Lung (tissue), 11 donors: ENCODE measurements at regions not wholly inside any gene's neighbourhood (a gene's known extent, or its start where the extent isn't known, plus 50 kb on each side); places are given as distances from the start of the nearest gene placed in this dataset.

Experiments
- ATAC-seq: fragments of 200-7000 bp; cut with Tn5 transposase; one replicate; pipeline ENCODE4 v1.9.1; 2020; ENCODE audit warnings: moderate number of reproducible peaks; ENCODE audit not compliant: insufficient read depth, low FRiP score
- DNase-seq, 3 donors: peaks; one replicate each; pipeline ENCODE4 v3.0.0-alpha.2; 2013 to 2017
- H3K27ac ChIP-seq, 2 donors: one replicate each; pipeline ENCODE4 v1.5.1; 2013; ENCODE audit warnings: mild to moderate bottlenecking in 2 of 2, moderate library complexity in 2 of 2, control low read depth in 1 of 2, inconsistent platforms in 1 of 2, low read depth in 1 of 2, low read length in 1 of 2
- H3K27me3 ChIP-seq, 3 donors: one replicate each; pipeline ENCODE4 v1.5.1; 2013; ENCODE audit warnings: low read length in 2 of 3; ENCODE audit not compliant: control insufficient read depth in 3 of 3, insufficient read depth in 3 of 3
- H3K36me3 ChIP-seq, 4 donors: one replicate each; pipeline ENCODE4 v1.5.1; 2013; ENCODE audit warnings: low read length in 4 of 4, mild to moderate bottlenecking in 1 of 4, moderate library complexity in 1 of 4; ENCODE audit not compliant: control insufficient read depth in 4 of 4, insufficient read depth in 4 of 4
- H3K4me1 ChIP-seq, 5 donors: one replicate each; pipeline ENCODE4 v1.5.1; 2013; ENCODE audit warnings: low read length in 5 of 5, mild to moderate bottlenecking in 2 of 5, moderate library complexity in 1 of 5; ENCODE audit not compliant: control insufficient read depth in 5 of 5, insufficient read depth in 5 of 5
- H3K4me3 ChIP-seq: one replicate; pipeline ENCODE4 v1.5.1; 2013; ENCODE audit warnings: mild to moderate bottlenecking, control low read depth, moderate library complexity
- H3K9ac ChIP-seq, 2 donors: one replicate each; pipeline ENCODE4 v1.5.1; 2013; ENCODE audit warnings: low read length in 2 of 2, control low read depth in 1 of 2; ENCODE audit not compliant: insufficient read depth in 1 of 2
- H3K9me3 ChIP-seq, 4 donors: one replicate each; pipeline ENCODE4 v1.5.1; 2013; ENCODE audit warnings: low read length in 3 of 4, mild to moderate bottlenecking in 1 of 4, moderate library complexity in 1 of 4; ENCODE audit not compliant: control insufficient read depth in 4 of 4, insufficient read depth in 3 of 4
- CTCF ChIP-seq: IDR thresholded peaks from 2 replicates; pipeline ENCODE4 v1.5.1; 2012; ENCODE audit warnings: mild to moderate bottlenecking; ENCODE audit errors: control extremely low read depth, extremely low read depth
- WGBS, 2 donors: extraction: QIAGEN DNeasy Blood & Tissue Kit; methylation state at CpG; one replicate each; pipeline ENCODE4 v1.1.7; 2013; 5-methylcytosine and 5-hydroxymethylcytosine counted together
- donor health status: control.
- donor health status: control.
- donor health status: Bipolar disorder and iron deficiency.
- donor health status: healthy.
- donor health status: DM: yes; HTN: yes; CAD: no.

GRCh38 chr9:78618735-78619134 lies 321.8 kb downstream of the PSAT1 start:
- H3K36me3 ChIP-seq: no peaks in the 10 kb centered on the region
- no peak for TF ChIP-seq CTCF
- H3K27ac ChIP-seq: no peak overlapping the region
- no peak overlapping the region for H3K9ac ChIP-seq
- H3K9me3 ChIP-seq: peaks cover 0 to 7% (median 0%) of the 10 kb centered on the region in 4 donors
- H3K4me1 ChIP-seq: no peaks in the 10 kb centered on the region
- no peak overlapping the region for H3K4me3 ChIP-seq
- no peaks in the 10 kb centered on the region for H3K27me3 ChIP-seq
- no peak for DNase-seq
- no peak for ATAC-seq
- 71 to 86% methylated on average over 2 of the region's 2 CpGs for WGBS, 2 donors

GRCh38 chr9:78620303-78620702 lies 323.4 kb downstream of the PSAT1 start:
- Histone ChIP-seq H3K36me3 (no peaks in the 10 kb centered on the region), H3K4me3 (no peak overlapping the region), H3K27me3 (no peaks in the 10 kb centered on the region), H3K27ac (no peak overlapping the region), H3K9me3 (peaks cover 0 to 1% (median 0%) of the 10 kb centered on the region in 4 donors), H3K9ac (no peak overlapping the region), H3K4me1 (no peaks in the 10 kb centered on the region)
- no peak for TF ChIP-seq CTCF
- no peak for ATAC-seq
- WGBS, 2 donors: 75 to 76% methylated on average over 3 of the region's 3 CpGs
- DNase-seq: no peak

GRCh38 chr9:78620764-78621163 lies 323.8 kb downstream of the PSAT1 start:
- ATAC-seq (no peak), DNase-seq (no peak)
- Histone ChIP-seq H3K9ac (no peak overlapping the region), H3K9me3 (no peaks in the 10 kb centered on the region), H3K27ac (no peak overlapping the region), H3K36me3 (no peaks in the 10 kb centered on the region), H3K4me1 (no peaks in the 10 kb centered on the region), H3K27me3 (no peaks in the 10 kb centered on the region), H3K4me3 (no peak overlapping the region)
- TF ChIP-seq CTCF: no peak
- 93 to 96% methylated on average over 5 of the region's 5 CpGs for WGBS, 2 donors

- no peak for ATAC-seq
- no peak overlapping the region for H3K4me3 ChIP-seq
- H3K27me3 ChIP-seq: no peaks in the 10 kb centered on the region
- H3K36me3 ChIP-seq: no peaks in the 10 kb centered on the region
- no peaks in the 10 kb centered on the region for H3K4me1 ChIP-seq
- no peak overlapping the region for H3K9ac ChIP-seq
- WGBS, 2 donors: 82 to 85% methylated on average over 2 of the region's 2 CpGs
- H3K9me3 ChIP-seq: no peaks in the 10 kb centered on the region
- TF ChIP-seq CTCF: no peak
- no peak for DNase-seq
- no peak overlapping the region for H3K27ac ChIP-seq
Observed at GRCh38 chr9:78622126-78622525, 325.2 kb downstream of the PSAT1 start.
